RWPE2 (cell line): ENCODE measurements at regions not wholly inside any gene's neighbourhood (a gene's known extent, or its start where the extent isn't known, plus 50 kb on each side); places are given as distances from the start of the nearest gene placed in this dataset.

ENCODE experiments used
- ATAC-seq: fragments of 200-7000 bp; cut with Tn5 transposase; 3 replicates; pipeline ENCODE4 v1.9.1; 2021; ENCODE audit warnings: low read depth
- DNase-seq: peaks from one replicate; pipeline ENCODE4 v3.0.0-alpha.2; 2020; ENCODE audit warnings: low spot score
- H3K27ac ChIP-seq: fragments of 450-650 bp; 2 replicates; pipeline ENCODE4 v1.5.1; 2017; ENCODE audit warnings: mild to moderate bottlenecking; ENCODE audit not compliant: poor library complexity, severe bottlenecking
- H3K27me3 ChIP-seq: fragments of 250-450 bp; sonication (Bioruptor Pico); 2 replicates; pipeline ENCODE4 v1.5.1; 2021; ENCODE audit warnings: mild to moderate bottlenecking, moderate library complexity; ENCODE audit not compliant: insufficient read depth, poor library complexity, severe bottlenecking
- H3K36me3 ChIP-seq: fragments of 250-450 bp; sonication (Bioruptor Pico); 2 replicates; pipeline ENCODE4 v1.5.1; 2020; ENCODE audit warnings: low read depth, mild to moderate bottlenecking, moderate library complexity
- H3K4me1 ChIP-seq: fragments of 250-450 bp; sonication (Bioruptor Pico); 2 replicates; pipeline ENCODE4 v1.5.1; 2021; ENCODE audit warnings: mild to moderate bottlenecking, moderate library complexity; ENCODE audit not compliant: insufficient read depth, poor library complexity, severe bottlenecking
- H3K4me3 ChIP-seq: fragments of 250-450 bp; sonication (Bioruptor Pico); 2 replicates; pipeline ENCODE4 v1.5.1; 2021; ENCODE audit warnings: mild to moderate bottlenecking, moderate library complexity; ENCODE audit not compliant: severe bottlenecking
- H3K9me3 ChIP-seq: fragments of 250-450 bp; sonication (Bioruptor Pico); 2 replicates; pipeline ENCODE4 v1.5.1; 2021; ENCODE audit warnings: mild to moderate bottlenecking, moderate library complexity; ENCODE audit not compliant: severe bottlenecking
- TF ChIP-seq, protein P1 (sequence below): fragments of 450-650 bp; IDR thresholded peaks from one replicate; pipeline ENCODE4 v1.5.1; 2017; ENCODE audit warnings: mild to moderate bottlenecking, moderate library complexity; ENCODE audit not compliant: poor library complexity, severe bottlenecking

GRCh38 chr4:32184186-32184585 lies 1464.0 kb downstream of the PCDH7 start:
- ATAC-seq (no peak), DNase-seq (no peak)
- no peaks in the 10 kb centered on the region for H3K27me3 ChIP-seq
- no peaks in the 10 kb centered on the region for H3K4me1 ChIP-seq
- TF ChIP-seq, protein P1, sequence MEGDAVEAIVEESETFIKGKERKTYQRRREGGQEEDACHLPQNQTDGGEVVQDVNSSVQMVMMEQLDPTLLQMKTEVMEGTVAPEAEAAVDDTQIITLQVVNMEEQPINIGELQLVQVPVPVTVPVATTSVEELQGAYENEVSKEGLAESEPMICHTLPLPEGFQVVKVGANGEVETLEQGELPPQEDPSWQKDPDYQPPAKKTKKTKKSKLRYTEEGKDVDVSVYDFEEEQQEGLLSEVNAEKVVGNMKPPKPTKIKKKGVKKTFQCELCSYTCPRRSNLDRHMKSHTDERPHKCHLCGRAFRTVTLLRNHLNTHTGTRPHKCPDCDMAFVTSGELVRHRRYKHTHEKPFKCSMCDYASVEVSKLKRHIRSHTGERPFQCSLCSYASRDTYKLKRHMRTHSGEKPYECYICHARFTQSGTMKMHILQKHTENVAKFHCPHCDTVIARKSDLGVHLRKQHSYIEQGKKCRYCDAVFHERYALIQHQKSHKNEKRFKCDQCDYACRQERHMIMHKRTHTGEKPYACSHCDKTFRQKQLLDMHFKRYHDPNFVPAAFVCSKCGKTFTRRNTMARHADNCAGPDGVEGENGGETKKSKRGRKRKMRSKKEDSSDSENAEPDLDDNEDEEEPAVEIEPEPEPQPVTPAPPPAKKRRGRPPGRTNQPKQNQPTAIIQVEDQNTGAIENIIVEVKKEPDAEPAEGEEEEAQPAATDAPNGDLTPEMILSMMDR: no peak
- H3K4me3 ChIP-seq: no peak overlapping the region
- H3K9me3 ChIP-seq: no peaks in the 10 kb centered on the region
- H3K27ac ChIP-seq: no peak overlapping the region
- H3K36me3 ChIP-seq: no peaks in the 10 kb centered on the region

GRCh38 chr4:32189130-32189529 lies 1469.0 kb downstream of the PCDH7 start:
- H3K9me3 ChIP-seq: no peaks in the 10 kb centered on the region
- no peak for DNase-seq
- no peak overlapping the region for H3K4me3 ChIP-seq
- no peaks in the 10 kb centered on the region for H3K4me1 ChIP-seq
- no peaks in the 10 kb centered on the region for H3K36me3 ChIP-seq
- H3K27me3 ChIP-seq: no peaks in the 10 kb centered on the region
- TF ChIP-seq, protein P1: no peak
- H3K27ac ChIP-seq: no peak overlapping the region
- no peak for ATAC-seq

DNA sequence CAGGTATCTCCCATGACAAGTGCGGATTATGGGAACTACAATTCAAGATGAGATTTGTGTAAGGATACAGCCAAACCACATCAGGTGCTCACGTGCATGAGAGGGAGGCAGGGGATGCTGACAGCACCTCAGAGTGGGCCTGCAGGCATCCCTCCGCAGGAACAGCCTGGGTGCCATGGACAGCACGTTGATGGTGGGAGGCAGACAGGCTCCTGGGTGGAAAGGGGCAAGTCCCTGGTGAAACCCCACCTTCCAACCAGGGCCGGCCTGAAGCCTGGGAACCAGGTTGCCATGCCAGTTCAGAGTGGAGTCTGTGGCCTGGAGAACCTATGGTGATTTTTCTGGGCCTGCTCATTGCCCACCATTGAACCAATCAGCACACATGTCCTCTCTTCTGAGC lies 1469.6 kb downstream of the PCDH7 start:
- Histone ChIP-seq H3K27me3 (no peaks in the 10 kb centered on the region), H3K4me3 (no peak overlapping the region), H3K9me3 (no peaks in the 10 kb centered on the region), H3K4me1 (no peaks in the 10 kb centered on the region), H3K27ac (no peak overlapping the region), H3K36me3 (no peaks in the 10 kb centered on the region)
- no peak for ATAC-seq
- TF ChIP-seq, protein P1: no peak
- DNase-seq: no peak

GRCh38 chr4:32191961-32192360 lies 1471.8 kb downstream of the PCDH7 start:
- H3K36me3 ChIP-seq: no peaks in the 10 kb centered on the region
- no peak for ATAC-seq
- H3K27ac ChIP-seq: no peak overlapping the region
- TF ChIP-seq, protein P1: no peak
- H3K27me3 ChIP-seq: no peaks in the 10 kb centered on the region
- no peak for DNase-seq
- no peaks in the 10 kb centered on the region for H3K4me1 ChIP-seq
- no peak overlapping the region for H3K4me3 ChIP-seq
- no peaks in the 10 kb centered on the region for H3K9me3 ChIP-seq

- H3K4me1 ChIP-seq: no peaks in the 10 kb centered on the region
- H3K4me3 ChIP-seq: no peak overlapping the region
- H3K36me3 ChIP-seq: no peaks in the 10 kb centered on the region
- DNase-seq: no peak
- H3K9me3 ChIP-seq: no peaks in the 10 kb centered on the region
- no peak overlapping the region for H3K27ac ChIP-seq
- H3K27me3 ChIP-seq: no peaks in the 10 kb centered on the region
- TF ChIP-seq, protein P1: no peak
- ATAC-seq: no peak
These were observed 1472.2 kb downstream of the PCDH7 start for GRCh38 chr4:32192363-32192762.
